ENCODE measurements at regions not wholly inside any gene's neighbourhood (a gene's known extent, or its start where the extent isn't known, plus 50 kb on each side); places are given as distances from the start of the nearest gene placed in this dataset.

DNA sequence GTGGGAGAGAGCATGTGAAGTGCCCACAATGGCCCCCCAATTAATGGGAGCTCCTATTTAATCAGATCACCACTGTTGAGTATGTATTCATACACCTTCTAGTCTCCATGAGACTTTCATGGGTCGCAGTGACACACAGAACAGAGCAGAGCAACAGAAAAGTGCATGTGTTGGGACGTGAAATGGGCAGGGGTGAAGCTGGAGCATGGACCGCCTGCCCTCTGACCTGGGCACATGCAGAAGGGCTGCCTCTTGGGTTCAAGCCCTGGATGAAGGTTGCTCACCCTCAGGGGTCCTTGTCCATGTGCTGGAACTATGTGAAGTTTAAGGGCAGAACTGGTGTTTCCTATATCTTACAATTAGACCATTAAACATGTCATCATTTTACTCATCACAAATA, 106.0 kb upstream of the PHACTR3 start:
- Histone ChIP-seq H2BK12ac (ENCODE audit: low read length) (no peak overlapping the region), H3K14ac (ENCODE audit: low read length) (no peak overlapping the region), H3K4me3 (ENCODE audit: low read depth, low read length) (no peak overlapping the region), H3K4me1 (ENCODE audit: control insufficient read depth in 1 of 2, insufficient read depth in 2 of 2, low read length in 2 of 2) (no peaks in the 10 kb centered on the region), H3K79me2 (ENCODE audit: control insufficient read depth, insufficient read depth, low read length, poor library complexity) (no peaks in the 10 kb centered on the region), H2BK5ac (ENCODE audit: low read depth, low read length, poor library complexity) (no peak overlapping the region), H3K18ac (ENCODE audit: low read length) (no peak overlapping the region), H3K9ac (ENCODE audit: low read length) (no peak overlapping the region), H3K4me2 (ENCODE audit: low read length) (no peak overlapping the region), H4K12ac (ENCODE audit: low read depth, low read length) (no peak overlapping the region), H3K36me3 (ENCODE audit: control insufficient read depth in 1 of 2, insufficient read depth in 2 of 2, low read length in 2 of 2) (no peaks in the 10 kb centered on the region), H3K27ac (ENCODE audit: low read depth, low read length) (no peak overlapping the region), H2BK120ac (ENCODE audit: insufficient read depth, low read length, poor library complexity) (no peak overlapping the region), H2AFZ (ENCODE audit: insufficient read depth, low read length, poor library complexity) (no peak overlapping the region), H2AK5ac (ENCODE audit: low read length) (no peak overlapping the region), H3K9me3 (ENCODE audit: insufficient read depth, low read depth, low read length) (no peaks in the 10 kb centered on the region), H3K27me3 (ENCODE audit: insufficient read depth, low read length) (no peaks in the 10 kb centered on the region), H4K8ac (ENCODE audit: low read depth, low read length) (no peak overlapping the region), H4K91ac (ENCODE audit: low read depth, low read length) (no peak overlapping the region), H3K79me1 (ENCODE audit: low read length) (no peaks in the 10 kb centered on the region), H3K4ac (ENCODE audit: low read depth, low read length) (no peak overlapping the region), H3K23ac (ENCODE audit: low read length) (no peak overlapping the region)
- no peak for DNase-seq
- no CpG with 5 or more reads among the region's 3 CpGs for WGBS (ENCODE audit: extremely low coverage, insufficient coverage, insufficient read length)

DNA sequence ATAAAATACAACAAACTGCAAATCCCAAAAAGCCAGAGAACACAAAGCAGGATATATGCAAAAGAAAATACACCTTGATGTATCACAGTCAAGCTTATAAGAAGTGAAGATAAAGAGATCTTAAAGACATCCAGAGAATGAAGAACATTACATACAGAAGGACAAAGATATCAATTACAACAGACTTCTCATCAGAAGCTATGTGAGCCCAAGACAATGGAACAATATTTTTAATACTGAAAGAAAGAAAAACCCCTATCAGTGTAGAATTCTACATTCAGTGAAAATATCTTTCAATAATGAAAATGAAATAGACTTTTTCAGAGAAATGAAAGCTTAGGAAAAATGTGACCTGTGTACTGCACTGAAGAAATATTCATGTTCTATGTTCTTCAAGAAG, 104.5 kb upstream of the PHACTR3 start:
- Histone ChIP-seq H3K4me2 (ENCODE audit: low read length) (no peak overlapping the region), H4K8ac (ENCODE audit: low read depth, low read length) (no peak overlapping the region), H2BK12ac (ENCODE audit: low read length) (no peak overlapping the region), H3K9ac (ENCODE audit: low read length) (no peak overlapping the region), H3K9me3 (ENCODE audit: insufficient read depth, low read depth, low read length) (peaks cover 3% of the 10 kb centered on the region), H3K4me3 (ENCODE audit: low read depth, low read length) (no peak overlapping the region), H2BK5ac (ENCODE audit: low read depth, low read length, poor library complexity) (no peak overlapping the region), H3K14ac (ENCODE audit: low read length) (no peak overlapping the region), H3K27ac (ENCODE audit: low read depth, low read length) (no peak overlapping the region), H2AFZ (ENCODE audit: insufficient read depth, low read length, poor library complexity) (no peak overlapping the region), H3K79me1 (ENCODE audit: low read length) (no peaks in the 10 kb centered on the region), H3K4me1 (ENCODE audit: control insufficient read depth in 1 of 2, insufficient read depth in 2 of 2, low read length in 2 of 2) (no peaks in the 10 kb centered on the region), H2AK5ac (ENCODE audit: low read length) (no peak overlapping the region), H3K23ac (ENCODE audit: low read length) (no peak overlapping the region), H4K91ac (ENCODE audit: low read depth, low read length) (no peak overlapping the region), H3K4ac (ENCODE audit: low read depth, low read length) (no peak overlapping the region), H3K36me3 (ENCODE audit: control insufficient read depth in 1 of 2, insufficient read depth in 2 of 2, low read length in 2 of 2) (no peaks in the 10 kb centered on the region), H3K79me2 (ENCODE audit: control insufficient read depth, insufficient read depth, low read length, poor library complexity) (no peaks in the 10 kb centered on the region), H3K18ac (ENCODE audit: low read length) (no peak overlapping the region), H2BK120ac (ENCODE audit: insufficient read depth, low read length, poor library complexity) (no peak overlapping the region), H4K12ac (ENCODE audit: low read depth, low read length) (no peak overlapping the region), H3K27me3 (ENCODE audit: insufficient read depth, low read length) (no peaks in the 10 kb centered on the region)
- DNase-seq, result no peak

DNA sequence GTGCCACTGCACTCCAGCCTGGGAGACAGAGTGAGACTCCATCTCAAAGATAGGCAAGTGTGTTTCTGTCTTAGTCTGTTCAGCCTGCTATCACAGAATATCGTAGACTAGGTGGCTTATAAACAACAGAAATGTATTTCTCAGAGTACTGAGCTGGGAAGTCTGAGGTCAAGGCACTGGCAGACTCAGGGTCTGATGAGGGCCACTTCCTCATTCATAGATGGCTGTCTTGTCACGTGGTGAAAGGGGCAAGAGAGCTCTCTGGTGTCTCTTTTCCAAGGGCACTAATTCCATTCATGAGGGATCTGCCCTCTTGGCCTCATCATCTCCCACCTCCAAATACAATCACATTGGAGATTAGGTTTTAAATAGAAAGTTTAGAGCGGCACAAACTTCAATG, 95.6 kb upstream of the PHACTR3 start:
- H3K9me3 ChIP-seq (ENCODE audit: insufficient read depth, low read depth, low read length), result peaks cover 3% of the 10 kb centered on the region
- H3K4me1 ChIP-seq (ENCODE audit: control insufficient read depth in 1 of 2, insufficient read depth in 2 of 2, low read length in 2 of 2), result no peaks in the 10 kb centered on the region
- H3K14ac ChIP-seq (ENCODE audit: low read length), result no peak overlapping the region
- no peaks in the 10 kb centered on the region for H3K79me2 ChIP-seq (ENCODE audit: control insufficient read depth, insufficient read depth, low read length, poor library complexity)
- WGBS (ENCODE audit: extremely low coverage, insufficient coverage, insufficient read length), result no CpG with 5 or more reads among the region's 3 CpGs
- H3K27me3 ChIP-seq (ENCODE audit: insufficient read depth, low read length), result no peaks in the 10 kb centered on the region
- H3K4me3 ChIP-seq (ENCODE audit: low read depth, low read length), result no peak overlapping the region
- H2BK5ac ChIP-seq (ENCODE audit: low read depth, low read length, poor library complexity), result no peak overlapping the region
- H2AK5ac ChIP-seq (ENCODE audit: low read length), result no peak overlapping the region
- H2AFZ ChIP-seq (ENCODE audit: insufficient read depth, low read length, poor library complexity), result no peak overlapping the region
- H3K79me1 ChIP-seq (ENCODE audit: low read length), result no peaks in the 10 kb centered on the region
- H3K23ac ChIP-seq (ENCODE audit: low read length), result no peak overlapping the region
- DNase-seq, result no peak
- H3K4me2 ChIP-seq (ENCODE audit: low read length), result no peak overlapping the region
- no peak overlapping the region for H3K9ac ChIP-seq (ENCODE audit: low read length)
- no peak overlapping the region for H2BK12ac ChIP-seq (ENCODE audit: low read length)
- no peak overlapping the region for H3K18ac ChIP-seq (ENCODE audit: low read length)
- H4K8ac ChIP-seq (ENCODE audit: low read depth, low read length), result no peak overlapping the region
- no peaks in the 10 kb centered on the region for H3K36me3 ChIP-seq (ENCODE audit: control insufficient read depth in 1 of 2, insufficient read depth in 2 of 2, low read length in 2 of 2)
- H3K4ac ChIP-seq (ENCODE audit: low read depth, low read length), result no peak overlapping the region
- H4K91ac ChIP-seq (ENCODE audit: low read depth, low read length), result no peak overlapping the region
- no peak overlapping the region for H4K12ac ChIP-seq (ENCODE audit: low read depth, low read length)
- H3K27ac ChIP-seq (ENCODE audit: low read depth, low read length), result no peak overlapping the region
- H2BK120ac ChIP-seq (ENCODE audit: insufficient read depth, low read length, poor library complexity), result no peak overlapping the region

DNA sequence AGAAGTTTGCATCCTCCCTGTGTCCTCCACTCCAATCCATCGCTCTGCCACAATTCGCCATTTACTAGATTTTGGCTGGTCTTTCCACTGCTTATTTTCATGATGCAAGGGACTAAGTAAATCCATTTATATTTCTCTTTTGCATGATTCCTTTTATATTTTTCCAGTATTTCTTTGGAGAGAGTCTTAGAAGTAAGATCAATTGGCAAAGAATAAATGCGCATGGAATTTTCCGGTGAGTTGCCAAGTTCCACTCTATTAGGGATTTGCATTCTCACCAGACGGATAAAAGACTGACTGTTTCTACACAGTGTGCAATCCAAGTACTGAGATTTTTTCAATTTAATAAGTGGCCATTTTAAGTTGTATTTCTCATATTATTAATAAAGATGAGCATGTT, 91.7 kb upstream of the PHACTR3 start:
- no peak overlapping the region for H2AK5ac ChIP-seq (ENCODE audit: low read length)
- H2BK120ac ChIP-seq (ENCODE audit: insufficient read depth, low read length, poor library complexity), result no peak overlapping the region
- H4K8ac ChIP-seq (ENCODE audit: low read depth, low read length), result no peak overlapping the region
- no peak overlapping the region for H2BK12ac ChIP-seq (ENCODE audit: low read length)
- no peak overlapping the region for H2AFZ ChIP-seq (ENCODE audit: insufficient read depth, low read length, poor library complexity)
- H3K4me2 ChIP-seq (ENCODE audit: low read length), result no peak overlapping the region
- no peak overlapping the region for H3K23ac ChIP-seq (ENCODE audit: low read length)
- H3K79me2 ChIP-seq (ENCODE audit: control insufficient read depth, insufficient read depth, low read length, poor library complexity), result no peaks in the 10 kb centered on the region
- H3K14ac ChIP-seq (ENCODE audit: low read length), result no peak overlapping the region
- no peak for DNase-seq
- H3K27ac ChIP-seq (ENCODE audit: low read depth, low read length), result no peak overlapping the region
- no peaks in the 10 kb centered on the region for H3K36me3 ChIP-seq (ENCODE audit: control insufficient read depth in 1 of 2, insufficient read depth in 2 of 2, low read length in 2 of 2)
- no peaks in the 10 kb centered on the region for H3K27me3 ChIP-seq (ENCODE audit: insufficient read depth, low read length)
- no peak overlapping the region for H3K4ac ChIP-seq (ENCODE audit: low read depth, low read length)
- no peaks in the 10 kb centered on the region for H3K79me1 ChIP-seq (ENCODE audit: low read length)
- no peaks in the 10 kb centered on the region for H3K9me3 ChIP-seq (ENCODE audit: insufficient read depth, low read depth, low read length)
- H3K4me1 ChIP-seq (ENCODE audit: control insufficient read depth in 1 of 2, insufficient read depth in 2 of 2, low read length in 2 of 2), result no peaks in the 10 kb centered on the region
- H4K91ac ChIP-seq (ENCODE audit: low read depth, low read length), result no peak overlapping the region
- H3K4me3 ChIP-seq (ENCODE audit: low read depth, low read length), result no peak overlapping the region
- no peak overlapping the region for H4K12ac ChIP-seq (ENCODE audit: low read depth, low read length)
- H3K9ac ChIP-seq (ENCODE audit: low read length), result no peak overlapping the region
- WGBS (ENCODE audit: extremely low coverage, insufficient coverage, insufficient read length), result no CpG with 5 or more reads among the region's 5 CpGs
- H3K18ac ChIP-seq (ENCODE audit: low read length), result no peak overlapping the region
- no peak overlapping the region for H2BK5ac ChIP-seq (ENCODE audit: low read depth, low read length, poor library complexity)

DNA sequence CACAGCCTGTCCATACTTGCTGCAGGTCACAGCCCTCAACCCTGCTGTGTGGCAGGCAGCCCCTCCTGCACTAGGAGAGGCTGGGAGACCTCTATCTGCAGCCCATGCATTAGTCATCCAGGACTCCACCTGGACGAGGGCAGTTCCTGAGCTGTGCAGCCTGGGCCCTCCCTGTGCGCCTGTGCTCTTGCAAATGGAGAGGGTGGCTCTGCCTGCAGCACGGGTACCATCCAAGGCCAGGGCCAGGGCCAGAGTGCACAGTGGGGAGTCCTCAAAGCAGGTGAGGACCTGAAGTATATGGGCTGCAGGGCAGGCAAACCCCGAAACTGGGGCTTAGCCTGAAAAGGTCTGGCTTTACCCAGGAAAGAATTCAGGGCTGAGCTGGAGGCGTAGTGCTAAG, 89.8 kb upstream of the PHACTR3 start:
- WGBS (ENCODE audit: extremely low coverage, insufficient coverage, insufficient read length), result no CpG with 5 or more reads among the region's 5 CpGs
- Histone ChIP-seq H4K8ac (ENCODE audit: low read depth, low read length) (no peak overlapping the region), H3K23ac (ENCODE audit: low read length) (no peak overlapping the region)

More for the DNA sequence above, 89.8 kb upstream of the PHACTR3 start:
- no peak overlapping the region for H4K91ac ChIP-seq (ENCODE audit: low read depth, low read length)
- H3K18ac ChIP-seq (ENCODE audit: low read length), result no peak overlapping the region
- H3K27ac ChIP-seq (ENCODE audit: low read depth, low read length), result no peak overlapping the region
- DNase-seq, result no peak
- H2BK5ac ChIP-seq (ENCODE audit: low read depth, low read length, poor library complexity), result no peak overlapping the region
- no peak overlapping the region for H3K14ac ChIP-seq (ENCODE audit: low read length)
- no peak overlapping the region for H3K9ac ChIP-seq (ENCODE audit: low read length)
- H3K36me3 ChIP-seq (ENCODE audit: control insufficient read depth in 1 of 2, insufficient read depth in 2 of 2, low read length in 2 of 2), result no peaks in the 10 kb centered on the region
- no peak overlapping the region for H2BK120ac ChIP-seq (ENCODE audit: insufficient read depth, low read length, poor library complexity)
- H4K12ac ChIP-seq (ENCODE audit: low read depth, low read length), result no peak overlapping the region
- H3K79me1 ChIP-seq (ENCODE audit: low read length), result no peaks in the 10 kb centered on the region
- H2AK5ac ChIP-seq (ENCODE audit: low read length), result no peak overlapping the region
- H3K4me3 ChIP-seq (ENCODE audit: low read depth, low read length), result no peak overlapping the region
- H3K27me3 ChIP-seq (ENCODE audit: insufficient read depth, low read length), result no peaks in the 10 kb centered on the region
- no peaks in the 10 kb centered on the region for H3K9me3 ChIP-seq (ENCODE audit: insufficient read depth, low read depth, low read length)
- H2AFZ ChIP-seq (ENCODE audit: insufficient read depth, low read length, poor library complexity), result no peak overlapping the region
- H3K79me2 ChIP-seq (ENCODE audit: control insufficient read depth, insufficient read depth, low read length, poor library complexity), result no peaks in the 10 kb centered on the region
- H3K4me2 ChIP-seq (ENCODE audit: low read length), result no peak overlapping the region
- no peak overlapping the region for H2BK12ac ChIP-seq (ENCODE audit: low read length)
- H3K4ac ChIP-seq (ENCODE audit: low read depth, low read length), result no peak overlapping the region
- H3K4me1 ChIP-seq (ENCODE audit: control insufficient read depth in 1 of 2, insufficient read depth in 2 of 2, low read length in 2 of 2), result no peaks in the 10 kb centered on the region
